AG04450 (cell line): ENCODE measurements at regions not wholly inside any gene's neighbourhood (a gene's known extent, or its start where the extent isn't known, plus 50 kb on each side); places are given as distances from the start of the nearest gene placed in this dataset.

Experiments used
- CTCF ChIA-PET: fragments of 300-600, 350-600 bp; formaldehyde crosslinking; extraction: SDS; loops from one replicate; lab custom pipeline; 2022; ENCODE audit warnings: antibody characterized with exemption, inconsistent platforms; lab: Charles Lee
- POLR2A ChIA-PET: fragments of 350-600 bp; formaldehyde crosslinking; extraction: SDS; loops from one replicate; lab custom pipeline; 2021; ENCODE audit warnings: antibody characterized with exemption, inconsistent platforms; lab: Yijun Ruan, JAX
- DNase-seq: peaks from one replicate; pipeline ENCODE4 v3.0.0-alpha.2; 2011; ENCODE audit warnings: low read depth, low spot score
- H3K27ac ChIP-seq: one replicate; pipeline ENCODE4 v1.5.1; 2012; ENCODE audit warnings: low read depth, low read length, control low read depth
- H3K27me3 ChIP-seq: one replicate; pipeline ENCODE4 v1.6.0; 2012; ENCODE audit warnings: low read length; ENCODE audit not compliant: control insufficient read depth, insufficient read depth
- H3K4me3 ChIP-seq: 2 replicates; pipeline ENCODE4 v1.5.1; 2011; ENCODE audit warnings: mild to moderate bottlenecking, low read depth, low read length, control low read depth
- H3K9me3 ChIP-seq: 2 replicates; pipeline ENCODE4 v1.5.1; 2012; ENCODE audit warnings: low read length; ENCODE audit not compliant: control insufficient read depth, insufficient read depth
- TF ChIP-seq, protein P1 (sequence below): IDR thresholded peaks from 2 replicates; pipeline ENCODE4 v1.5.1; 2011; ENCODE audit warnings: low read depth, low read length, control low read depth, inconsistent platforms

DNA sequence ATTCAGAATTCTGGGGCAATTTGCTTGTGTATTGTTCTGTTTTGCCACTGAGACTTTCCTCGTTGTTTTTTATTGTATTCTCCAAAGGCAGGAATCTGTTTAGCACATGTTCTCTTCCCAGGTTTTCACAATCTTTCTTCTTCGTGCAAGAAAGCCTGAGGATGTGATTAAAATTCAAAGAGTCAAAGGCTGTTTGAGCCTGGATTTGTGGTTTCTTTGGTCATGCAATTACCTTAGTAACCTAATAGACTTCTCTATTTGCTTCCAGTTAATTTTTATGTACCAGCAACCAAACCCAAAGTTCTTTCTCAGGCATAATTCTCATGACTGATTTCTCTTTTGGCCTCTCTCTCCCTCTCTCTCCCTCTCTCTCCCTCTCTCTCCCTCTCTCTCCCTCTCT, 1420.1 kb upstream of the TENM3 start:
- TF ChIP-seq, protein P1, sequence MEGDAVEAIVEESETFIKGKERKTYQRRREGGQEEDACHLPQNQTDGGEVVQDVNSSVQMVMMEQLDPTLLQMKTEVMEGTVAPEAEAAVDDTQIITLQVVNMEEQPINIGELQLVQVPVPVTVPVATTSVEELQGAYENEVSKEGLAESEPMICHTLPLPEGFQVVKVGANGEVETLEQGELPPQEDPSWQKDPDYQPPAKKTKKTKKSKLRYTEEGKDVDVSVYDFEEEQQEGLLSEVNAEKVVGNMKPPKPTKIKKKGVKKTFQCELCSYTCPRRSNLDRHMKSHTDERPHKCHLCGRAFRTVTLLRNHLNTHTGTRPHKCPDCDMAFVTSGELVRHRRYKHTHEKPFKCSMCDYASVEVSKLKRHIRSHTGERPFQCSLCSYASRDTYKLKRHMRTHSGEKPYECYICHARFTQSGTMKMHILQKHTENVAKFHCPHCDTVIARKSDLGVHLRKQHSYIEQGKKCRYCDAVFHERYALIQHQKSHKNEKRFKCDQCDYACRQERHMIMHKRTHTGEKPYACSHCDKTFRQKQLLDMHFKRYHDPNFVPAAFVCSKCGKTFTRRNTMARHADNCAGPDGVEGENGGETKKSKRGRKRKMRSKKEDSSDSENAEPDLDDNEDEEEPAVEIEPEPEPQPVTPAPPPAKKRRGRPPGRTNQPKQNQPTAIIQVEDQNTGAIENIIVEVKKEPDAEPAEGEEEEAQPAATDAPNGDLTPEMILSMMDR: no peak

DNA sequence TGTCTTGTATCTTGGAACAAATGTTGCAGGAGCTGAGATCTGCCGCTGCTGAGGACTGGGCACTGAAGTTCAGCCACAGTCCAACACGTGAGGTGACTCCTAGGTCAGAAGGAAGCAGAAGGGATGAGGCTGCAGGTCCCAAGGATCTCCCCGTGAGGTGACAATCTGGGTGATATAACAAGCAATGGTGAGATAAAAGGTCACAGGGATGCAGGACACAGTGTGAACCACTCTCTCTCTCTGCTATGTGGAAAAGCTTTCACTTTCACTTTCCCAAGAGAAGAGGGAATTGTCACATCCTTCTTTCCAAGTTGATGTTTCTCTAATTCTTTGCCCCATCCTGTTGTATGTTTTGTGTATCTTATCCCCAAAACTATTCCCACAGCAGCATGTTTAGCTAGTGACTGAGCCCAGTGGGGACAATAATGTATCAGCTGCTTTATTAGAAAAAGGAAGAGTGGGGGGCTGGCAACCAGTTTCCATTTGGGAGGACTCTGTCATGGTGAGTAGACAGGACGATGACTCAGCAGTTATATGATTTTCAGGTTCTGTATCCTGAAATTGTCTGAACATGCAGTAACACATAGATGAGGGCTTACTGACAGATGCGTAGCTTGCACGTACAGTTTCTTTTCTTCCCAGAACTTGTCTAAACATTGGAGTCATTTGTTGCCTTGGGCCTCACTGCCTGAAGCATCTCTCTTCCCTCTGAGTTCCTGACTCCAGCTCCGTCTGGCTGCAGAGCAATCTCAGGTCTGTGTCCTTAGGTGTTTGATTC, 1415.8 kb upstream of the TENM3 start:
- TF ChIP-seq, protein P1: no peak
- peak overlapping the region; percentile 58 for H3K4me3 ChIP-seq
- POLR2A ChIA-PET: no interaction called here
- H3K27me3 ChIP-seq: no peaks in the 10 kb centered on the region
- no peaks in the 10 kb centered on the region for H3K9me3 ChIP-seq
- CTCF ChIA-PET: interaction anchor here (0.6 to 3.4 kb wide), 25 partner anchors 10 to 1188 kb away, joined by 3 to 65 read pairs (median 4); no protein-coding TSS in a partner anchor
- DNase-seq: peak; percentile 2
- peak overlapping the region; percentile 49 for H3K27ac ChIP-seq

More for the DNA sequence above, 1420.1 kb upstream of the TENM3 start:
- Histone ChIP-seq H3K27me3 (no peaks in the 10 kb centered on the region), H3K9me3 (no peaks in the 10 kb centered on the region), H3K4me3 (no peak overlapping the region), H3K27ac (no peak overlapping the region)
- CTCF ChIA-PET: no interaction called here
- POLR2A ChIA-PET: no interaction called here
- DNase-seq: no peak

DNA sequence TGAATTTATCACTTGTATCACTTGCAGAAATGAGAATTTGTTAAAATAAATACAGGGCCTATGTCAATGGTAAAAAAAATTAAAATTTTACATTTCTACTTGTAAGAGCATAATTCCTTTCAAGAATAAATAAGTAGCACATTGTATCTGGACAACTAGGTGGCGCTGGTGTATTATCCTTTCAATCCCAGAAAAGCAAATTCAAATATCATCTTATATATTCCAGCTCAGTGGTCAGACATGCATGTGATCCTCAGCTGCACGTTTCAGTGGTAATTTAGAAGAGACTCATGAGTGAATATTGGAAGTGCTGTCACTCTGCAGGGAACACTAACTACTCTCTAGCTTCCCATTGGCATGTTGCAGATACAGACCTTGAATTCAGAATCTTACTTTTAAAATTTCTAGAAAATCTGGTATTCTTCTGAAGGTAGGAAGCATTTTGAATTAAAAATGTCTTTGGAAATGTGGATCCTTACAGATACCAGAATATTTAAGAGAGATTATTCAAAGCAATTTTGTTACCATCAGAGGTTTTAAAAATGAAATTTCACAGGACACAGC, 1414.7 kb upstream of the TENM3 start:
- Histone ChIP-seq H3K27ac (no peak overlapping the region), H3K9me3 (no peaks in the 10 kb centered on the region), H3K4me3 (no peak overlapping the region), H3K27me3 (no peaks in the 10 kb centered on the region)
- CTCF ChIA-PET: interaction anchor here (0.6 to 3.4 kb wide), 21 partner anchors 9 to 700 kb away, joined by 3 to 65 read pairs (median 4); no protein-coding TSS in a partner anchor
- DNase-seq: peak; percentile 51
- POLR2A ChIA-PET: interaction anchor here (0.6 kb wide), 1 partner anchor 114 kb away, joined by 3 read pairs; no protein-coding TSS in a partner anchor
- TF ChIP-seq, protein P1: peak; percentile 84

DNA sequence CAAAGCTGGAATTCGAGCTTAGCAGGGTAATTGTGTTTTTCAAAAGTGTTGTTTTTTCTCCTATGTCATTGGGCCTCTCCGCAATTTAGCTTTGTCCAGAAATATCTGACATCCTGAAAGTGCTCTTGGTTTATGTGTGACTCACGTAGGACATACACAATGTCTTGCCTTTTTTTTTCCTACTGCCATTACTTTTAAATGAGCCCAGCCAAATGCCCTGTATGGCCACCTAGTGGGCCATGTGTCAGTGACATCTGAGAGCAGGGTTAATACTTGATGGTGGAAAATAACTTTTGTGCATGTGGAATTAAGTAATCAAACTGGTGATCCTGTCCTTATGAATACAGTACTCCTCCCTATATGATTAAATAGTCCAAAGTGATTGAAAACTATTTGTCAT, 1411.1 kb upstream of the TENM3 start:
- TF ChIP-seq, protein P1: no peak
- ChIA-PET CTCF (interaction anchor here (3.5 kb wide), 1 partner anchor 167 kb away, joined by 24 read pairs; no protein-coding TSS in a partner anchor), POLR2A (no interaction called here)
- no peak for DNase-seq
- H3K27ac ChIP-seq: no peak overlapping the region
- H3K27me3 ChIP-seq: no peaks in the 10 kb centered on the region
- H3K9me3 ChIP-seq: no peaks in the 10 kb centered on the region
- no peak overlapping the region for H3K4me3 ChIP-seq

DNA sequence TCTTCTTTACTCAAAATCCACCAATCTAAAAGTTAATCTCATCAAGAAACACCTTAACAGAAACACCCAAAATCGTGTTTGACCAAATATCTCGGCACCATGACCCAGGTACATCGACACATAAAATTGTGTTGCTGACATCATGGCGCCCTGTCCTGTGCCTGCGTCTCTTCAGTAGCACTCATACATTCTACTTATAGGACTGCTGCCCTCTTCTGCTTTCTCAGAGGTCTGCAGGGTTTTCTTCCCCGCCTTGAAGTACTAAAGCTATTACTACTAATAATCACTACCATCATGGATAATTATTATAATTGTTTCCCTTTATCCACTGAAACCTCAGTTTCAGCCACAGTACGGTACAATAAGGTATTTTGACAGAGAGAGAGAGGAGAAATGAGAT, 1403.1 kb upstream of the TENM3 start:
- Histone ChIP-seq H3K4me3 (no peak overlapping the region), H3K27ac (no peak overlapping the region), H3K9me3 (no peaks in the 10 kb centered on the region), H3K27me3 (no peaks in the 10 kb centered on the region)
- no peak for DNase-seq
- ChIA-PET POLR2A (no interaction called here), CTCF (interaction anchor here (0.7 to 1.0 kb wide), 3 partner anchors 13 to 175 kb away, joined by 3 to 5 read pairs (median 4); no protein-coding TSS in a partner anchor)
- TF ChIP-seq, protein P1: peak; percentile 25; the same call in 1 of the 2 replicates
